Left forelimb (tissue), 1 donor: ENCODE measurements at regions not wholly inside any gene's neighbourhood (a gene's known extent, or its start where the extent isn't known, plus 50 kb on each side); places are given as distances from the start of the nearest gene placed in this dataset.
"Not testable (repeated sequence)": the region's sequence is repeated elsewhere in the genome, so short reads cannot be mapped to it uniquely, and the experiment has no call there.

Source experiments
- DNase-seq: peaks from one replicate; pipeline ENCODE4 v3.0.0-alpha.2; 2018; ENCODE audit warnings: low spot score

- no peak for DNase-seq
Measured at GRCh38 chr14:85895603-85896002, 365.7 kb downstream of the FLRT2 start.

- DNase-seq, result no peak
Measured at GRCh38 chr14:85892251-85892650, 362.3 kb downstream of the FLRT2 start.

GRCh38 chr14:85883966-85884365, 354.0 kb downstream of the FLRT2 start:
- DNase-seq, result no peak

GRCh38 chr14:85883101-85883500, 353.2 kb downstream of the FLRT2 start:
- no peak for DNase-seq

- DNase-seq, result no peak
Measured at GRCh38 chr14:85881935-85882334, 352.0 kb downstream of the FLRT2 start.

- DNase-seq, result no peak
Measured at GRCh38 chr14:85878874-85879273, 348.9 kb downstream of the FLRT2 start.

- no peak for DNase-seq
Measured at GRCh38 chr14:85873006-85873405, 343.1 kb downstream of the FLRT2 start.

GRCh38 chr14:85867450-85867849, 337.5 kb downstream of the FLRT2 start:
- DNase-seq, result no peak

- DNase-seq, result no peak
Measured at GRCh38 chr14:85865701-85866100, 335.8 kb downstream of the FLRT2 start.

GRCh38 chr14:85858634-85859033, 328.7 kb downstream of the FLRT2 start:
- DNase-seq, result no peak

GRCh38 chr14:85856430-85856829, 326.5 kb downstream of the FLRT2 start:
- DNase-seq, result no peak

GRCh38 chr14:85853996-85854526, 324.1 kb downstream of the FLRT2 start:
- DNase-seq, result no peak

- DNase-seq, result no peak
Measured at GRCh38 chr14:85852906-85853305, 323.0 kb downstream of the FLRT2 start.

GRCh38 chr14:85852123-85852522, 322.2 kb downstream of the FLRT2 start:
- not testable (repeated sequence) for DNase-seq

GRCh38 chr14:85830549-85830948, 300.6 kb downstream of the FLRT2 start:
- not testable (repeated sequence) for DNase-seq

GRCh38 chr14:85829601-85830000, 299.7 kb downstream of the FLRT2 start:
- DNase-seq, result not testable (repeated sequence)

- DNase-seq, result no peak
Measured at GRCh38 chr14:85824526-85824925, 294.6 kb downstream of the FLRT2 start.

- no peak for DNase-seq
Measured at GRCh38 chr14:85822236-85822635, 292.3 kb downstream of the FLRT2 start.

- DNase-seq, result no peak
Measured at GRCh38 chr14:85817430-85817829, 287.5 kb downstream of the FLRT2 start.

GRCh38 chr14:85813040-85813439, 283.1 kb downstream of the FLRT2 start:
- DNase-seq, result no peak

- DNase-seq, result no peak
Measured at GRCh38 chr14:85811340-85811739, 281.4 kb downstream of the FLRT2 start.

GRCh38 chr14:85799668-85800067, 269.7 kb downstream of the FLRT2 start:
- DNase-seq, result no peak

- no peak for DNase-seq
Measured at GRCh38 chr14:85798856-85799255, 268.9 kb downstream of the FLRT2 start.

- DNase-seq, result no peak
Measured at GRCh38 chr14:85793533-85793932, 263.6 kb downstream of the FLRT2 start.

- DNase-seq, result no peak
Measured at GRCh38 chr14:85789506-85789905, 259.6 kb downstream of the FLRT2 start.
